HCEC 1CT (cell line): ENCODE measurements at regions not wholly inside any gene's neighbourhood (a gene's known extent, or its start where the extent isn't known, plus 50 kb on each side); places are given as distances from the start of the nearest gene placed in this dataset.

ENCODE experiments used
- DNase-seq: peaks from one replicate; pipeline ENCODE4 v3.0.0-alpha.2; 2017

- no peak for DNase-seq
These were observed 361.3 kb downstream of the ENC1 start for GRCh38 chr5:74279244-74279643.

- no peak for DNase-seq
These were observed 363.1 kb downstream of the ENC1 start for GRCh38 chr5:74277418-74277817.

GRCh38 chr5:74275171-74275992 lies 365.1 kb downstream of the ENC1 start:
- DNase-seq: peak; percentile 37

- no peak for DNase-seq
These were observed 366.2 kb downstream of the ENC1 start for GRCh38 chr5:74274326-74274725.

GRCh38 chr5:74272831-74273451 lies 367.6 kb downstream of the ENC1 start:
- no peak for DNase-seq

- no peak for DNase-seq
These were observed 368.3 kb downstream of the ENC1 start for GRCh38 chr5:74272024-74272775.

- no peak for DNase-seq
These were observed 372.2 kb downstream of the ENC1 start for GRCh38 chr5:74268297-74268696.

GRCh38 chr5:74266836-74267235 lies 373.7 kb downstream of the ENC1 start:
- no peak for DNase-seq

- no peak for DNase-seq
These were observed 374.4 kb downstream of the ENC1 start for GRCh38 chr5:74266132-74266531.

- DNase-seq: no peak
These were observed 377.9 kb downstream of the ENC1 start for GRCh38 chr5:74262544-74263207.

GRCh38 chr5:74261866-74262265 lies 378.7 kb downstream of the ENC1 start:
- no peak for DNase-seq

GRCh38 chr5:74261421-74261820 lies 379.1 kb downstream of the ENC1 start:
- no peak for DNase-seq

GRCh38 chr5:74259572-74259971 lies 381.0 kb downstream of the ENC1 start:
- DNase-seq: no peak

GRCh38 chr5:74258314-74258665 lies 382.2 kb downstream of the ENC1 start:
- DNase-seq: no peak

GRCh38 chr5:74257645-74258313 lies 382.7 kb downstream of the ENC1 start:
- peak; percentile 54 for DNase-seq

GRCh38 chr5:74257060-74257527 lies 383.4 kb downstream of the ENC1 start:
- DNase-seq: no peak

GRCh38 chr5:74255692-74256392 lies 384.7 kb downstream of the ENC1 start:
- DNase-seq: no peak

- DNase-seq: no peak
These were observed 386.3 kb downstream of the ENC1 start for GRCh38 chr5:74254257-74254656.

- no peak for DNase-seq
These were observed 388.5 kb downstream of the ENC1 start for GRCh38 chr5:74252044-74252443.

GRCh38 chr5:74251141-74252035 lies 389.1 kb downstream of the ENC1 start:
- peak; percentile 89 for DNase-seq
